Activated T-cell treated with anti-CD3 and anti-CD28 coated beads for 24 hours (primary cell): ENCODE measurements at regions not wholly inside any gene's neighbourhood (a gene's known extent, or its start where the extent isn't known, plus 50 kb on each side); places are given as distances from the start of the nearest gene placed in this dataset.
"Not testable (repeated sequence)": the region's sequence is repeated elsewhere in the genome, so short reads cannot be mapped to it uniquely, and the experiment has no call there.

ENCODE experiments used
- DNase-seq: peaks from one replicate; pipeline ENCODE4 v3.0.0-alpha.2; 2020; ENCODE audit warnings: low read depth

- DNase-seq: no peak
Measured at GRCh38 chr3:118765636-118766305, 268.9 kb downstream of the IGSF11 start.

- no peak for DNase-seq
Measured at GRCh38 chr3:118766306-118766669, 268.4 kb downstream of the IGSF11 start.

DNA sequence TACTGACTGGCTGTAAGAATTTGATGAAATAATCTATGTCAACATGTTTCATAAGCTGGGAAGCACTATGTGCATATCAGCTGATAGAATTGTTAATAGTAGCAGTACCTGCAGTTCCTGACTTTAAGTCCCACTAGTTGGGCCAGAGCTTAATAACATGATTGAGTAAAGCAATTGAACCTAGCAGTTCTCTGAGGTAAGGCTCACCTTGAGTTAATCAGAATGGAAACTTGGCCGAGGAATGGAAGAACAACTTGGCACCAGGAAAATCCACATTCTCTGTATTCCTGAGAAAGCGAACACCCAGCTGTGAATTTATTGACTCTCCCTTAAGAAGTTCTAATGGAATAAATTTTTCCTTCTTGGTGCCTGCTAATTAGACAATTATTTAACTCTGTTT lies 262.6 kb downstream of the IGSF11 start:
- no peak for DNase-seq

GRCh38 chr3:118772547-118773011 lies 262.1 kb downstream of the IGSF11 start:
- no peak for DNase-seq

- no peak for DNase-seq
Measured at GRCh38 chr3:118775021-118775420, 259.6 kb downstream of the IGSF11 start.

GRCh38 chr3:118778201-118778600 lies 256.4 kb downstream of the IGSF11 start:
- DNase-seq: no peak

DNA sequence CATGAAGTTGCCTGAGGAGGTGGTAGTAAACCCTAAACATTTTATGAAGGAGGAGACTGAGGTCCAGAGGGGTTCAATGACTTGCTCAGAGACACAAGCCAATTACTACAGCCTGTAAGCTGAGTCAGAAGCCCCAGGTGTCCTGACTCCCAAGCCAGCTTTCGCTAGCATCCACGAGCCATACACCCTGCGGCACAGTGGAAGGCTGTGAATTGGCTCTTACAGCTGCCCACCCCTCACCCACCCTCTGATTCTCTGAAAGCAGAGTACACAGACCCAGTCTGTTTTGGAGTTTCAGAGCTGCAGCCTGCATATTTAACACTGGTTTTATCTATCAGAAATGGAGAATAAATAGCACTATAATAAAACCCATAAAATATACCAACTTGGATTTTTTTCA lies 253.4 kb downstream of the IGSF11 start:
- no peak for DNase-seq

DNA sequence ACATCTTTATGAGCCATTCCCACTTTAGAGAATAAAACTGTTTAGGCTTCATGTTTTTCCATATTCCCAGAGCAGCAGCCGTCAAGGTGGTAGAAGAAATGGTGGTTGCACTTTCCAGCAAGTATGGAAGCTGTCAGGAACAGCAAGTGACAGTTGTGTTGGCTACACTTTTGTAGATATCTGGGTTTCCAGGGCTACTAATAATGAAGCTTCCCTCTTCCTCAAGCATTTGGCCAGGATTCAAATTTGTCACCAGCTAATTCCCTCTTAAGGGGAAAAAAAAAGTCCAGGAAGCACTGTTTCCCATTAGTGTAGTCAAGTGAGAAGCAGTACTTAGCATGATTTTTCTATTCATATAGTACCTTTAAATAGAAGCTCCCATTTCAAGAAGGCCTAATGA lies 252.8 kb downstream of the IGSF11 start:
- DNase-seq: no peak

DNA sequence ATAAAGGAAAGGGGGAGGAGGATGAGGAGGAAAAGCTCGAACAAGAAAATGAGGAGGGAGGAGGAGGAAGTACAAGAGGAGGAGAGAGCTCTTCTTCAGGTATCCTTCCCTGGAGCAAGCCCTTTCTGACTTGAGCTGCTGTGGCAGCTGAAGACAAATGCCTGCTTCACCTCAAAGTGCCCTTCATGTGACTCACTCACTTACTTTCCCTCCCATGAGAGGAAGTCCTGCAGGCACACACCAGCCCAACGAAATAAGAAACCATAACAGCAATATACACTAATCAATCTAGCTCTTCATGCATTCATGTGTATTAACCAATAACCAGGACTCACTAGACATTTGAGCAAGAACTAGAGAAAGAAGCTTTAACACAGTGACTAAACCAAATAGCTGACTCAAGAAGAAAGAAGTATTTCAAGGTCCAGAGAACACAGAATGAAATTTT lies 251.9 kb downstream of the IGSF11 start:
- DNase-seq: no peak

- no peak for DNase-seq
Measured at GRCh38 chr3:118785415-118785814, 249.2 kb downstream of the IGSF11 start.

- DNase-seq: no peak
Measured at GRCh38 chr3:118791246-118791645, 243.4 kb downstream of the IGSF11 start.

- no peak for DNase-seq
Measured at GRCh38 chr3:118792191-118792590, 242.5 kb downstream of the IGSF11 start.

- no peak for DNase-seq
Measured at GRCh38 chr3:118793176-118793575, 241.5 kb downstream of the IGSF11 start.

DNA sequence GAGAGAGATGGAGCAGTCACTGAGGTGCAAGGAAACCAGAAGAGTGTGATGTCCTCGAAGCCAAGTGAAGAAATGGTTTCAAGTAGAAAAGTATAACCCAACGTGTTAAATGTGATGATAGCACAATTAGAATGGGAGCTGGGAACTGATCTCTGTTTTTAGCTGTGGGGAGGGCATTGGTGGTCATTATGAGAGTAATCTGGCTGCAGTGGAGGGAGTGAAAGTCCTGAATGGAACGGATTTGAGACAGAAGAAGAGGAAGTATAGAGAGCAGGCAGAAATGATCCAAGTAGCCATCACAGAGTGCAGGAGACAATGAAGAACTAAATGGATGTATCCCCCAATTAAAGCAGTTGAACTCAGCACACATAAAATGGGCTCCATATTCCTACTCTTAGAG lies 235.3 kb downstream of the IGSF11 start:
- no peak for DNase-seq

- DNase-seq: no peak
Measured at GRCh38 chr3:118801899-118802298, 232.7 kb downstream of the IGSF11 start.

DNA sequence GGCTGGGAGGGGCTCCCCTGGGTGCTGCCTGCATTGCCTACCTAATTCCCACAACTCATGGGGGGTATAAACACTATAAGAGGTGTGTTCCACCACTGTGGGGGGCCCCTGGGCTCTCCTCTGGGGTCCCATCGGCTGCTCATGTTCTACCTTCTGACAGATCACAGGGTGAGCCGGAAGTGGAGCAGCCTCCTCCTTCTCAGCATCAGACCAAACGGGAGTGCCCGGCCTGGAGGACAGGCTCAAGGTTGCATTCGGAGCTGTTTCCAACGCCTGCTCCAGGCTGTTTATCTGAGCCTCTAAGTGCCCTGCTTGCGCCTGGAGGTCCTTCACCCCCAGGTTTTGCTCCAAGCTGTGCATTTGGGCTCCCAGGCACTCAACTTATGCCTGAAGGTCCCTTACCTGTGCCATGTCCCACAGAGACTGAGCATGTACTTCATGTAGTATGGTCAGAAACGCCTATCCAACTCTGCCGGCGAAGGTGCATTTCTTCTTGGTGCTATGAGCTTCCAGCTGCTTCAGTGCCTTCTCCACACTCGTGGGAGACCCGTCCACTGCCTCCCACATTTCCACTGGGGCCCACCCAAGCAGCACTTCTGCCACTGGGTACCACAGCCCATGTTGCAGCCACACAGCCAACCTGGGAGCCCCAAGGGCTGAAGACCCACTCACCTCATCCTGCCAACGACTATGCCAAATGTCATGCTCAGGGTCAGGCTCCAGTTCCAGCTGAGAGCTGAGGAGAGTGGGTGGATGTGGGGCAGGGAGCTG lies 232.1 kb downstream of the IGSF11 start:
- DNase-seq: no peak

DNA sequence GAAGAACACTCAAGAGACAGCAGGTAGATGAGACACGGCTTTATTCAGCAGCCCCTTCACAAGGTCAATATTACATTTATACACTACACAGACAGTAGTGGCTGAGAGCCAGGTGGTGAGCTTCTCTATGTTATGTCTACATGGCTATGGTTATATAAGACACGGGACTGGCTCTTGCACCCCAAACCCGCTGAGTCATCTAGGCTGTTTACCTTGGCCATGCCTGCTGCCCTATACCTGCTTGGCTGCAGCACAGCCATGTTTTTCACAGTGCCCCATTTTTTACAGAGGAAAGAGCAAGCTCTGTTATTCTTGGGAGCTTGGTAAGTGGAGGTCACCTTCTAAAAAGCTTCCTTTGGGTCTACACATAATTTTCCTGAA lies 231.6 kb downstream of the IGSF11 start:
- DNase-seq: no peak

DNA sequence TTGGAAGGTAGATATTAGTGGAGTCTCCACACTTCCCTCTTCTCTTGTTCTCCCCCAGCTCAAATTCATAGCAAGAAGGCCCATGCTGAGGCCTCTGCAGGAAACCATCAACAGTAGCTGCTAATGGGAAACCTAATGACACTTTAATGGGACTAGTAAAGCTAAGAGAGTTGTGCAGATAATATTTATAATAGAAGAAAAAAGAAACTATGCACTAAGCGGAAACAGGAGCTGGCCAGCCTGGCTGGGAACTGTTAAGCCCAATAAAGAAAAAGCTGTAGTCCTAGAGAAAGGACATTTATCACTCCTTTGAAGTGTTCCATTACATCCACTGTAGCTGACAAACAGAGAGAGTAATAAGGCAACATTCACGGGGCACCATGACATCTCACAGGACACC lies 229.6 kb downstream of the IGSF11 start:
- no peak for DNase-seq

- no peak for DNase-seq
Measured at GRCh38 chr3:118806423-118806822, 228.2 kb downstream of the IGSF11 start.

DNA sequence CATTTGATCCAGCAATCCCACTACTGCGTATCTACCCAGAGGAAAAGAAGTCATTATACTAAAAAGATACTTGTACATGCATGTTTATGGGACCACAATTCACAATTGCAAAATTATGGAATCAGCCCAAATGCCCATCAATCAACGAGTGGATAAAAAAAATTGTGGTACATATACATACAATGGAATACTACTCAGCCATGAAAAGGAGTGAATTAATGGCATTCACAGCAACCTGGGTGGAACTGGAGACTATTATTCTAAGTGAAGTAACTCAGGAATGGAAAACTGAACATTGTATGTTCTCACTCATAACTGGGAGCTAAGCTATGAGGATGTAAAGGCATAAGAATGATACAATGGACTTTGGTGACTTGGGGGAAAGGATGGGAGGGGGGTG lies 227.3 kb downstream of the IGSF11 start:
- DNase-seq: not testable (repeated sequence)

DNA sequence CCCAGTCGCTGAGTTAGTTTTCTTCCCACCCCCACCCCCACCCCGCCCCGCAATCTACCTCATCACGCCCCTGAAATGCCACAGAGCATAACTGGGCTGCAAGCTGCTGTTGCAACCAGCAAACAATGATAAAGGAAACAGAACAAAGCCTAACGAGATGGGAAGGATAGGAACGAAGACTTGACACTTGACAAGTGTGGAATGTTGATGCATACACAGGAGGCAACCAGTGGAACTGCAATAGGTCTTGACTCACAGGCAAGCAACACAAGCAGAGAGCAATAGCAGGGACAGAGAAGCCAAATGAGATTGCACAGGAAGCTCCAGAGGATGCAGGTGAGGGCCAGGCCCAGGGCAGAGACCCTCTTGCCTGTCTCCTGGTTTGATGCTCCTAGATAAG lies 225.9 kb downstream of the IGSF11 start:
- DNase-seq: no peak

DNA sequence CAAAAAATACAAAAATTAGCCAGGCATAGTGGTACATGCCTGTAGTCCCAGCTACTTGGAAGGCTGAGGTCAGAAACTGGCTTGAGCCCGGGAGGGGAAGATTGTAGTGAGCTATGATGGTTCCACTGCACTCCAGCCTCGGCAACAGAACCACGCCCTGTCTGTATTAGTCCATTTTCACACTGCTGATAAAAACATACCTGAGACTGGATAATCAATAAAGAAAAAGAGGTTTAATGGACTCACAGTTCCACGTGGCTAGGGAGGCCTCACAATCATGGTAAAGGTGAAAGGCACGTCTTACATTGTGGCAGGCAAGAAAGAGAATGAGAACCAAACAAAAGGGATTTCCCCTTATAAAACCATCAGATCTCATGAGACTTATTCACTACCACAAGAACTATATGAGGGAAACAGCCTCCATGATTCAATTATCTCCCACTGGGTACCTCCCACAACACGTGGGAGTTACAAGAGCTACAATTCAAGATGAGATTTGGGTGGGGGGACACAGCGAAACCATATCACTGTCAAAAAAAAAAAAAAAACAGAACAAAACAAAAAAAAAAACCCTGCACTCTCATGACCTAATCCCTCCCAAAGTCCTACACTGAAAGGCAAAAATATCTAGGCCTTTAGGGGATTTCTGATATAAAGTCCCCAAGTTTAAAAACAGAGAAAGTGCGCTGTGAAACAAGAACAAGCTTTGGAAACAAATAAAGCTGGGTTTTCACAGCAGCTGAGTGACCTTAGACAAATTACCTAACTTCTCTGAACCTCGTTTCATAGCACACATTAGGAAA lies 224.7 kb downstream of the IGSF11 start:
- DNase-seq: no peak

DNA sequence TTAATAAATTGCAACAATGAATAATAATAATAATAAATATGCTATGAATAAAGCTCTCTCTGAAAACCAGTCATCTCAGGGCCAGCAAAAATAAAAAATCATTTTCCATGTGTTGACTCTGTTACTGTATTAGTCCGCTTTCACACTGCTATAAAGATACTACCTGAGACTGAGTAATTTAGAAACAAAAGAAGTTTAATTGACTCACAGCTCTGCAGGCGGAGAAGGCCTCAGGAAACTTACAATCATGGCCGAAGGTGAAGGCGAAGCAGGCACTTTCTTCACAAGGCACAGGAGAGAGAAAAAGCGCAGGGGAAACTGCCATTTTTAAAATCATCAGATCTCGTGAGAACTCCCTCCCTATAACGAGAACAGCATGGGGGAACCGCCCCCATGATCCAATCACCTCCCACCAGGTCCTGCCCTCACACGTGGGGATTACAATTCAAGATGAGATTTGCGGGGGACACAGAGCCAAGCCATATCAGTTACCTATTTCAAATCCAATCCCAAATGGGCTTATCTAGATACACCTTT lies 224.1 kb downstream of the IGSF11 start:
- no peak for DNase-seq
